ENCODE measurements at regions not wholly inside any gene's neighbourhood (a gene's known extent, or its start where the extent isn't known, plus 50 kb on each side); places are given as distances from the start of the nearest gene placed in this dataset.

GRCh38 chr4:54165438-54165837, 63.7 kb upstream of the PDGFRA start:
- TF ChIP-seq CTCF (conservative IDR thresholded peaks at IDR 0.05; ENCODE audit: low read length) (no peak), EZH2phosphoT487 (IDR thresholded peaks at IDR 0.05; ENCODE audit: borderline replicate concordance, low read depth, low read length) (no peak)
